GM23338 (cell line): ENCODE measurements at regions not wholly inside any gene's neighbourhood (a gene's known extent, or its start where the extent isn't known, plus 50 kb on each side); places are given as distances from the start of the nearest gene placed in this dataset.

ENCODE experiments used
- ATAC-seq: fragments of 200-7000 bp; cut with Tn5 transposase; 3 replicates; pipeline ENCODE4 v1.9.1; 2020
- DNase-seq: peaks from one replicate; pipeline ENCODE4 v3.0.0-alpha.2; 2015; ENCODE audit warnings: low spot score
- H2AFZ ChIP-seq: fragments of 200-600 bp; sonication (generic); 2 replicates; pipeline ENCODE4 v1.8.0; 2016; ENCODE audit warnings: antibody characterized with exemption, mild to moderate bottlenecking, moderate library complexity
- H3F3A ChIP-seq: fragments of 200-600 bp; sonication (generic); replicated peaks from 2 replicates; pipeline ENCODE4 v1.8.0; 2017; ENCODE audit warnings: antibody characterized with exemption, mixed run types, low read depth
- H3K27ac ChIP-seq: fragments of 200-600 bp; sonication (generic); 2 replicates; pipeline ENCODE4 v1.6.1; 2016; ENCODE audit warnings: low read depth
- H3K27me3 ChIP-seq: fragments of 200-600 bp; sonication (generic); 2 replicates; pipeline ENCODE4 v1.8.0; 2016; ENCODE audit warnings: mild to moderate bottlenecking, mixed run types, moderate library complexity; ENCODE audit not compliant: insufficient read depth
- H3K36me3 ChIP-seq: fragments of 200-600 bp; sonication (generic); 2 replicates; pipeline ENCODE4 v1.8.0; 2016; ENCODE audit warnings: mild to moderate bottlenecking; ENCODE audit not compliant: insufficient read depth
- H3K4me1 ChIP-seq: fragments of 200-600 bp; sonication (generic); 2 replicates; pipeline ENCODE4 v1.8.0; 2016; ENCODE audit warnings: mild to moderate bottlenecking, moderate library complexity; ENCODE audit not compliant: insufficient read depth
- H3K4me2 ChIP-seq: fragments of 200-600 bp; sonication (generic); 2 replicates; pipeline ENCODE4 v1.7.1; 2017; ENCODE audit warnings: mixed run types
- H3K4me3 ChIP-seq: fragments of 200-600 bp; sonication (generic); 2 replicates; pipeline ENCODE4 v1.6.1; 2016; ENCODE audit warnings: mixed run types
- H3K79me2 ChIP-seq: fragments of 200-600 bp; sonication (generic); replicated peaks from 2 replicates; pipeline ENCODE4 v1.8.0; 2017; ENCODE audit warnings: mild to moderate bottlenecking; ENCODE audit not compliant: insufficient read depth
- H3K9me2 ChIP-seq: fragments of 200-600 bp; sonication (generic); 2 replicates; pipeline ENCODE4 v1.8.0; 2017; ENCODE audit not compliant: insufficient read depth
- H4K20me1 ChIP-seq: fragments of 200-600 bp; sonication (generic); replicated peaks from 2 replicates; pipeline ENCODE4 v1.8.0; 2017; ENCODE audit warnings: mild to moderate bottlenecking; ENCODE audit not compliant: insufficient read depth
- H3K27ac Mint-ChIP-seq: 2 replicates; pipeline ENCODE4 v1.8.0; 2020; ENCODE audit warnings: inconsistent platforms, mild to moderate bottlenecking, moderate library complexity, mixed read lengths
- H3K27me3 Mint-ChIP-seq: 3 replicates; pipeline ENCODE4 v1.8.0; 2022; ENCODE audit warnings: low read depth, mild to moderate bottlenecking, moderate library complexity, mixed read lengths, inconsistent platforms; ENCODE audit not compliant: insufficient read depth, poor library complexity
- H3K36me3 Mint-ChIP-seq: 3 replicates; pipeline ENCODE4 v1.8.0; 2021; ENCODE audit warnings: low read depth, mild to moderate bottlenecking, inconsistent platforms, moderate library complexity, mixed read lengths
- H3K4me1 Mint-ChIP-seq: 3 replicates; pipeline ENCODE4 v1.8.0; 2020; ENCODE audit warnings: mild to moderate bottlenecking, inconsistent platforms, mixed read lengths
- H3K4me3 Mint-ChIP-seq: 3 replicates; pipeline ENCODE4 v1.8.0; 2021; ENCODE audit warnings: moderate library complexity, mild to moderate bottlenecking, inconsistent platforms, mixed read lengths
- H3K9me3 Mint-ChIP-seq: 3 replicates; pipeline ENCODE4 v1.8.0; 2020; ENCODE audit warnings: moderate library complexity, mild to moderate bottlenecking, inconsistent platforms, mixed read lengths
- NANOG ChIP-seq: IDR thresholded peaks from 2 replicates; pipeline ENCODE4 v1.6.1; 2016; ENCODE audit warnings: antibody characterized with exemption, borderline replicate concordance
- POLR2AphosphoS5 ChIP-seq: IDR thresholded peaks from 2 replicates; pipeline ENCODE4 v1.6.1; 2016; ENCODE audit warnings: antibody characterized with exemption, low read depth
- TF ChIP-seq, protein P1 (sequence below): fragments of 250-450 bp; sonication (Bioruptor Pico); IDR thresholded peaks from 2 replicates; pipeline ENCODE4 v1.5.0; 2020; ENCODE audit warnings: mild to moderate bottlenecking, moderate library complexity

DNA sequence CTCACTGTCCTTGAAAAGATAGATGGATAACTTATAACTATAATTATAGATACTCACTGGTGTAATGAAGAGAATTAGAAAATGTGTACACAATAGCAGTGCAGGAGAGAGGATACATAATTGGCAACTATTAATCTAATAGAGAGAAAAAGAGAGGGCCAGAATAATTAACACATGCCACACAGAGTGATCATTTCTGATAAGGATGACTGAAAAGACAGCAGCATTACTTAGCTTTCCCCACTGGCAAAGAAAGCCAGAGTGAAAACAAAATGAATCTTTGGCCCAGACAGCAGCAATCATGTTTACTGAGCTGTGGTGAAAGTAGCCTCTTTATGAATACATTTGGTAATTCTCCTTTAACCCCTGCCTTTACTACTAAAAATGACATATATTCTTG, 493.3 kb upstream of the ROBO1 start (continued):
- TF ChIP-seq, protein P1, sequence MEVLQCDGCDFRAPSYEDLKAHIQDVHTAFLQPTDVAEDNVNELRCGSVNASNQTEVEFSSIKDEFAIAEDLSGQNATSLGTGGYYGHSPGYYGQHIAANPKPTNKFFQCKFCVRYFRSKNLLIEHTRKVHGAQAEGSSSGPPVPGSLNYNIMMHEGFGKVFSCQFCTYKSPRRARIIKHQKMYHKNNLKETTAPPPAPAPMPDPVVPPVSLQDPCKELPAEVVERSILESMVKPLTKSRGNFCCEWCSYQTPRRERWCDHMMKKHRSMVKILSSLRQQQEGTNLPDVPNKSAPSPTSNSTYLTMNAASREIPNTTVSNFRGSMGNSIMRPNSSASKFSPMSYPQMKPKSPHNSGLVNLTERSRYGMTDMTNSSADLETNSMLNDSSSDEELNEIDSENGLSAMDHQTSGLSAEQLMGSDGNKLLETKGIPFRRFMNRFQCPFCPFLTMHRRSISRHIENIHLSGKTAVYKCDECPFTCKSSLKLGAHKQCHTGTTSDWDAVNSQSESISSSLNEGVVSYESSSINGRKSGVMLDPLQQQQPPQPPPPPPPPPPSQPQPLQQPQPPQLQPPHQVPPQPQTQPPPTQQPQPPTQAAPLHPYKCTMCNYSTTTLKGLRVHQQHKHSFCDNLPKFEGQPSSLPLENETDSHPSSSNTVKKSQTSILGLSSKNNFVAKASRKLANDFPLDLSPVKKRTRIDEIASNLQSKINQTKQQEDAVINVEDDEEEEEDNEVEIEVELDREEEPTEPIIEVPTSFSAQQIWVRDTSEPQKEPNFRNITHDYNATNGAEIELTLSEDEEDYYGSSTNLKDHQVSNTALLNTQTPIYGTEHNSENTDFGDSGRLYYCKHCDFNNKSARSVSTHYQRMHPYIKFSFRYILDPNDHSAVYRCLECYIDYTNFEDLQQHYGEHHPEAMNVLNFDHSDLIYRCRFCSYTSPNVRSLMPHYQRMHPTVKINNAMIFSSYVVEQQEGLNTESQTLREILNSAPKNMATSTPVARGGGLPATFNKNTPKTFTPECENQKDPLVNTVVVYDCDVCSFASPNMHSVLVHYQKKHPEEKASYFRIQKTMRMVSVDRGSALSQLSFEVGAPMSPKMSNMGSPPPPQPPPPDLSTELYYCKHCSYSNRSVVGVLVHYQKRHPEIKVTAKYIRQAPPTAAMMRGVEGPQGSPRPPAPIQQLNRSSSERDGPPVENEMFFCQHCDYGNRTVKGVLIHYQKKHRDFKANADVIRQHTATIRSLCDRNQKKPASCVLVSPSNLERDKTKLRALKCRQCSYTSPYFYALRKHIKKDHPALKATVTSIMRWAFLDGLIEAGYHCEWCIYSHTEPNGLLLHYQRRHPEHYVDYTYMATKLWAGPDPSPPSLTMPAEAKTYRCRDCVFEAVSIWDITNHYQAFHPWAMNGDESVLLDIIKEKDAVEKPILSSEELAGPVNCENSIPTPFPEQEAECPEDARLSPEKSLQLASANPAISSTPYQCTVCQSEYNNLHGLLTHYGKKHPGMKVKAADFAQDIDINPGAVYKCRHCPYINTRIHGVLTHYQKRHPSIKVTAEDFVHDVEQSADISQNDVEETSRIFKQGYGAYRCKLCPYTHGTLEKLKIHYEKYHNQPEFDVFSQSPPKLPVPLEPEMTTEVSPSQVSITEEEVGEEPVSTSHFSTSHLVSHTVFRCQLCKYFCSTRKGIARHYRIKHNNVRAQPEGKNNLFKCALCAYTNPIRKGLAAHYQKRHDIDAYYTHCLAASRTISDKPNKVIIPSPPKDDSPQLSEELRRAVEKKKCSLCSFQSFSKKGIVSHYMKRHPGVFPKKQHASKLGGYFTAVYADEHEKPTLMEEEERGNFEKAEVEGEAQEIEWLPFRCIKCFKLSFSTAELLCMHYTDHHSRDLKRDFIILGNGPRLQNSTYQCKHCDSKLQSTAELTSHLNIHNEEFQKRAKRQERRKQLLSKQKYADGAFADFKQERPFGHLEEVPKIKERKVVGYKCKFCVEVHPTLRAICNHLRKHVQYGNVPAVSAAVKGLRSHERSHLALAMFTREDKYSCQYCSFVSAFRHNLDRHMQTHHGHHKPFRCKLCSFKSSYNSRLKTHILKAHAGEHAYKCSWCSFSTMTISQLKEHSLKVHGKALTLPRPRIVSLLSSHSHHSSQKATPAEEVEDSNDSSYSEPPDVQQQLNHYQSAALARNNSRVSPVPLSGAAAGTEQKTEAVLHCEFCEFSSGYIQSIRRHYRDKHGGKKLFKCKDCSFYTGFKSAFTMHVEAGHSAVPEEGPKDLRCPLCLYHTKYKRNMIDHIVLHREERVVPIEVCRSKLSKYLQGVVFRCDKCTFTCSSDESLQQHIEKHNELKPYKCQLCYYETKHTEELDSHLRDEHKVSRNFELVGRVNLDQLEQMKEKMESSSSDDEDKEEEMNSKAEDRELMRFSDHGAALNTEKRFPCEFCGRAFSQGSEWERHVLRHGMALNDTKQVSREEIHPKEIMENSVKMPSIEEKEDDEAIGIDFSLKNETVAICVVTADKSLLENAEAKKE (CRISPR knock-in tag), result no peak
- TF ChIP-seq NANOG, result no peak

DNA sequence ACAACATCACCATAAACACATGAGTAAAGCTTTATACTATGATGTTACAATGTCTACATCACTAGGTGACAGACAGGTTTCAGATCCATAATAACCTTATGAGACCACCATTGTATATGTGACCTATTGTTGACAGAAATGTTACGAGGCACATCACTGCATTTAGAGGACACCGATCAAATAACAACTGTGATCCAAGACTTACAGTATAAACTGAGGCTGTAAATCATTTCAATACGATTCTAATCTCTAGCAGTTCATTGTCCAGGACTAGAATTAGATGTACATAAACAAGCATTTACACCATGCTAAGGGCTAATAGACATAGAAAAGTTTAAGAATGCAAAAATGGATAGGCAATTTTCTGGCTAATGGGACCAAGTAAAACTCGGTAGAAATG, 491.9 kb upstream of the ROBO1 start:
- Histone ChIP-seq H4K20me1 (no peaks in the 10 kb centered on the region), H3K36me3 (no peaks in the 10 kb centered on the region), H3K27ac (no peak overlapping the region), H3K4me3 (no peak overlapping the region), H3K4me2 (no peak overlapping the region), H3F3A (no peaks in the 10 kb centered on the region), H3K4me1 (0 out of 2 replicates have a peak, but pooled peaks cover 5% of the 10 kb centered on the region), H2AFZ (no peak overlapping the region), H3K27me3 (no peaks in the 10 kb centered on the region), H3K9me2 (no peaks in the 10 kb centered on the region), H3K79me2 (no peaks in the 10 kb centered on the region)
- no peak overlapping the region for H3K27ac Mint-ChIP-seq
- no peaks in the 10 kb centered on the region for H3K27me3 Mint-ChIP-seq
- ATAC-seq (no peak), DNase-seq (no peak)
- peaks cover 6% of the 10 kb centered on the region; the same call in 1 of the 3 replicates for H3K4me1 Mint-ChIP-seq
- H3K4me3 Mint-ChIP-seq, result no peak overlapping the region
- H3K36me3 Mint-ChIP-seq, result peaks cover 11% of the 10 kb centered on the region; the same call in 2 of the 3 replicates
- peaks cover 11% of the 10 kb centered on the region for H3K9me3 Mint-ChIP-seq
- no peak for TF ChIP-seq NANOG

DNA sequence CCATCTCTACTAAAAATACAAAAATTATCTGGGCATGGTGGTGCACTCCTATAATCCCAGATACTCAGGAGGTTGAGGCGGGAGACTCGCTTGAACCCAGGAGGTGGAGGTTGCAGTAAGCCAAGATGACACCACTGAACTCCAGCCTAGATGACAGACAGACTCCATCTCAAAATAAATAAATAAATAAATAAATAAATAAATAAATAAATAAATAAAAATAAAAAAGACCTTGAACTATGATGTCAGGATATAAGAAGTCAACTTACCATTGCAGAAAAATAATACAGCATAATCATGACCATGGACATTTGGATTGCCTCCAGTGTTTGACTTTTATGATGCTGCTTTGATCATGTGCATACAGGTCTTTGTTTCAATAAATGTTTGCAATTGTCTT, 484.3 kb upstream of the ROBO1 start:
- no peaks in the 10 kb centered on the region for H3K4me1 ChIP-seq
- Mint-ChIP-seq H3K4me3 (no peak overlapping the region), H3K9me3 (peaks cover 9% of the 10 kb centered on the region), H3K4me1 (no peaks in the 10 kb centered on the region), H3K27me3 (no peaks in the 10 kb centered on the region), H3K27ac (no peak overlapping the region), H3K36me3 (peaks cover 5% of the 10 kb centered on the region; the same call in 1 of the 3 replicates)
- H3F3A ChIP-seq, result no peaks in the 10 kb centered on the region
- H4K20me1 ChIP-seq, result no peaks in the 10 kb centered on the region
- H3K4me2 ChIP-seq, result no peak overlapping the region
- H3K36me3 ChIP-seq, result no peaks in the 10 kb centered on the region
- H3K27me3 ChIP-seq, result no peaks in the 10 kb centered on the region
- H3K27ac ChIP-seq, result no peak overlapping the region
- no peak for ATAC-seq
- no peaks in the 10 kb centered on the region for H3K9me2 ChIP-seq
- no peak overlapping the region for H3K4me3 ChIP-seq
- no peak for DNase-seq
- no peaks in the 10 kb centered on the region for H3K79me2 ChIP-seq
- no peak overlapping the region for H2AFZ ChIP-seq
- TF ChIP-seq POLR2AphosphoS5, result no peak
- TF ChIP-seq NANOG, result no peak
- TF ChIP-seq, protein P1 (CRISPR knock-in tag), result no peak
